ENCODE measurements at regions not wholly inside any gene's neighbourhood (a gene's known extent, or its start where the extent isn't known, plus 50 kb on each side); places are given as distances from the start of the nearest gene placed in this dataset.

DNA sequence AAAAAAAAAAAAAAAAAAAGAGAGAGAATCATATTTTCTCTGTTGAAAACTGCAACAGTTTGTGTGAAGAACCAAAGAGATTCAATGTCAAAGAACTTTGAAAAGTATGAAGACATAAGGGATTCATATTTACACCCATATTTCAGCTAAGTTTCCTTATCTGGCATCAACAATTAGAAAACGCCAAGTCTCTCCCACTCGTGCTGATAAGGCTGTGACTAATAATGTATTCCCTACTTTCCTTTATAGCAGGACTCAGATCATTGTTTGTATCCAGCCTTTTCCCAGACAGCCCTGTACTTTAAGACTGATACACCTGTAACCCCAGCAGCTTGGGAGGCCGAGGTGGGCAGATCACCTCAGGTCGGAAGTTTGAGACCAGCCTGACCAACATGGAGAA is 54.1 kb upstream of the STK32A start:
- ATAC-seq: no peak
- no peak for TF ChIP-seq ZFP3 (CRISPR knock-in tag; IDR thresholded peaks at IDR 0.05)
- no peak for TF ChIP-seq ARNTL (CRISPR knock-in tag; IDR thresholded peaks at IDR 0.05; ENCODE audit: borderline replicate concordance, low read depth)
- TF ChIP-seq ESRRG (CRISPR knock-in tag; IDR thresholded peaks at IDR 0.05): no peak
- no peak for TF ChIP-seq OSR1 (CRISPR knock-in tag; IDR thresholded peaks at IDR 0.05)
- TF ChIP-seq TCF4 (CRISPR knock-in tag; IDR thresholded peaks at IDR 0.05; ENCODE audit: borderline replicate concordance): no peak
- no peak for TF ChIP-seq ZNF565 (CRISPR knock-in tag; conservative IDR thresholded peaks at IDR 0.05; ENCODE audit: low read depth)
- no peak for TF ChIP-seq BACH2 (CRISPR knock-in tag; IDR thresholded peaks at IDR 0.05; ENCODE audit: borderline replicate concordance)
- TF ChIP-seq GLIS3 (CRISPR knock-in tag; IDR thresholded peaks at IDR 0.05): no peak
- no peak for TF ChIP-seq ZFP30 (CRISPR knock-in tag; IDR thresholded peaks at IDR 0.05)
- no peak for TF ChIP-seq TSHZ2 (CRISPR knock-in tag; IDR thresholded peaks at IDR 0.05)
- TF ChIP-seq CSRNP3 (CRISPR knock-in tag; IDR thresholded peaks at IDR 0.05): no peak
- TF ChIP-seq ISL1 (CRISPR knock-in tag; IDR thresholded peaks at IDR 0.05): no peak
- TF ChIP-seq RARB (CRISPR knock-in tag; IDR thresholded peaks at IDR 0.05): no peak

Measured in SK-N-SH treated with all-trans-retinoic acid at 6 μM for 48 hours (cell line).